Ovary (tissue), 3 donors: ENCODE measurements at regions not wholly inside any gene's neighbourhood (a gene's known extent, or its start where the extent isn't known, plus 50 kb on each side); places are given as distances from the start of the nearest gene placed in this dataset.

Experiments
- CTCF ChIP-seq, 3 donors: fragments of 450-650 bp in 2 of 3; fragments of 200-600 bp in 1 of 3; IDR thresholded peaks; one replicate each; pipeline versions ENCODE4 v1.5.1 to v1.8.0; 2016 to 2022; ENCODE audit warnings: antibody characterized with exemption in 3 of 3, mild to moderate bottlenecking in 1 of 3
- EP300 ChIP-seq: sonication (generic); formaldehyde crosslinking; IDR thresholded peaks from one replicate; pipeline ENCODE4 v1.6.1; 2017; ENCODE audit warnings: antibody characterized with exemption
- POLR2A ChIP-seq: fragments of 450-650 bp; IDR thresholded peaks from one replicate; pipeline ENCODE4 v1.6.1; 2017; ENCODE audit warnings: antibody characterized with exemption, mild to moderate bottlenecking, moderate library complexity
- donor health status: DM: no; HTN: no; CAD: no.

- no peak for TF ChIP-seq CTCF (IDR thresholded peaks at IDR 0.05)
- TF ChIP-seq EP300, result no peak
- TF ChIP-seq POLR2A, result no peak
These were observed 65.9 kb upstream of the DAP start for GRCh38 chr5:10826971-10827370.
